Natural killer cell (primary cell): ENCODE measurements at regions not wholly inside any gene's neighbourhood (a gene's known extent, or its start where the extent isn't known, plus 50 kb on each side); places are given as distances from the start of the nearest gene placed in this dataset.

ENCODE experiments used
- ATAC-seq, 3 donors: fragments of 150-1000 bp in 2 of 3; fragments of 200-7000 bp in 1 of 3; cut with Tn5 transposase; 1 replicate in 1 of 3; 2 replicates in 2 of 3; pipeline ENCODE4 v1.10.0; 2021; ENCODE audit warnings: mild to moderate bottlenecking in 2 of 3, moderate library complexity in 2 of 3
- DNase-seq, 2 donors: peaks; one replicate each; pipeline versions ENCODE4 v3.0.0 to v3.0.0-alpha.2; 2013 to 2021; ENCODE audit warnings: mixed read lengths in 1 of 2
- H3K27ac ChIP-seq: one replicate; pipeline ENCODE4 v1.5.1; 2013; ENCODE audit warnings: mild to moderate bottlenecking, low read length
- H3K27me3 ChIP-seq: one replicate; pipeline ENCODE4 v1.6.1; 2013; ENCODE audit warnings: low read length; ENCODE audit not compliant: control insufficient read depth, insufficient read depth
- H3K36me3 ChIP-seq: one replicate; pipeline ENCODE4 v1.6.1; 2013; ENCODE audit warnings: low read length; ENCODE audit not compliant: control insufficient read depth, insufficient read depth
- H3K4me1 ChIP-seq: one replicate; pipeline ENCODE4 v1.6.1; 2013; ENCODE audit warnings: low read length; ENCODE audit not compliant: control insufficient read depth, insufficient read depth
- H3K4me3 ChIP-seq: one replicate; pipeline ENCODE4 v1.5.1; 2013; ENCODE audit warnings: low read length
- H3K9me3 ChIP-seq: one replicate; pipeline ENCODE4 v1.6.1; 2013; ENCODE audit warnings: low read length; ENCODE audit not compliant: control insufficient read depth, insufficient read depth
- H3K27ac Mint-ChIP-seq, 2 donors: one replicate each; pipeline ENCODE4 v1.8.0; 2022; ENCODE audit warnings: mild to moderate bottlenecking in 2 of 2, mixed read lengths in 2 of 2, moderate library complexity in 1 of 2
- H3K27me3 Mint-ChIP-seq, 2 donors: one replicate each; pipeline ENCODE4 v1.8.0; 2022; ENCODE audit warnings: low read depth in 2 of 2, mixed read lengths in 2 of 2
- H3K36me3 Mint-ChIP-seq: one replicate; pipeline ENCODE4 v1.8.0; 2022; ENCODE audit warnings: mixed read lengths
- H3K4me1 Mint-ChIP-seq, 2 donors: one replicate each; pipeline ENCODE4 v1.8.0; 2022; ENCODE audit warnings: mixed read lengths in 2 of 2
- H3K4me3 Mint-ChIP-seq: one replicate; pipeline ENCODE4 v1.8.0; 2022; ENCODE audit warnings: mild to moderate bottlenecking, moderate library complexity, mixed read lengths
- H3K9me3 Mint-ChIP-seq, 2 donors: one replicate each; pipeline ENCODE4 v1.8.0; 2022; ENCODE audit warnings: mixed read lengths in 2 of 2
- WGBS: methylation state at CpG from one replicate; pipeline ENCODE4 v1.1.7; 2013; ENCODE audit warnings: missing lambda C conversion rate; ENCODE audit not compliant: insufficient coverage; 5-methylcytosine and 5-hydroxymethylcytosine counted together
- intact Hi-C: fragments of 100-400 bp; cut with micrococcal nuclease; formaldehyde crosslinking; loops from one replicate; pipeline ENCODE4 v1.14.2; 2022
- TF ChIP-seq, protein P1 (sequence below): fragments of 200-600 bp; IDR thresholded peaks from one replicate; pipeline ENCODE4 v1.8.0; 2022; ENCODE audit warnings: antibody characterized with exemption

DNA sequence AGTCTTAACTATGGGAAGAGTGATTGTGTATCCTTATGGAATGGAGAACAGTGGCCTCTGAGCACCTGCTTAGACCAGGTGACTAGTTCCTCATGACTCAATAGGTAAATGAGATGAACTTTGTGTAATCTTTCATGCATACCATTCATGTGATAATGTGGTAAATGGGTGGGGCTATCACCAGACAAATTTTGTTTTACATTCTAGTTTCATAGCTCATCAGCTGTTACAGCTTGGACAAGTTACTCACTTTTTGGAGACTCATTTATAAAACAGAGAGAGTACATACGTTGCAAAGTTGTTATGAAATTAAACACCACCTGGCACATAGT, 103.7 kb upstream of the TGFBR2 start:
- no peaks in the 10 kb centered on the region for H3K27me3 ChIP-seq
- TF ChIP-seq, protein P1, sequence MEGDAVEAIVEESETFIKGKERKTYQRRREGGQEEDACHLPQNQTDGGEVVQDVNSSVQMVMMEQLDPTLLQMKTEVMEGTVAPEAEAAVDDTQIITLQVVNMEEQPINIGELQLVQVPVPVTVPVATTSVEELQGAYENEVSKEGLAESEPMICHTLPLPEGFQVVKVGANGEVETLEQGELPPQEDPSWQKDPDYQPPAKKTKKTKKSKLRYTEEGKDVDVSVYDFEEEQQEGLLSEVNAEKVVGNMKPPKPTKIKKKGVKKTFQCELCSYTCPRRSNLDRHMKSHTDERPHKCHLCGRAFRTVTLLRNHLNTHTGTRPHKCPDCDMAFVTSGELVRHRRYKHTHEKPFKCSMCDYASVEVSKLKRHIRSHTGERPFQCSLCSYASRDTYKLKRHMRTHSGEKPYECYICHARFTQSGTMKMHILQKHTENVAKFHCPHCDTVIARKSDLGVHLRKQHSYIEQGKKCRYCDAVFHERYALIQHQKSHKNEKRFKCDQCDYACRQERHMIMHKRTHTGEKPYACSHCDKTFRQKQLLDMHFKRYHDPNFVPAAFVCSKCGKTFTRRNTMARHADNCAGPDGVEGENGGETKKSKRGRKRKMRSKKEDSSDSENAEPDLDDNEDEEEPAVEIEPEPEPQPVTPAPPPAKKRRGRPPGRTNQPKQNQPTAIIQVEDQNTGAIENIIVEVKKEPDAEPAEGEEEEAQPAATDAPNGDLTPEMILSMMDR: no peak
- Mint-ChIP-seq H3K27ac (no peak overlapping the region), H3K9me3 (no peaks in the 10 kb centered on the region), H3K4me3 (no peak overlapping the region), H3K36me3 (no peaks in the 10 kb centered on the region), H3K4me1 (no peaks in the 10 kb centered on the region), H3K27me3 (peaks cover 8 to 12% of the 10 kb centered on the region in 2 donors)
- H3K4me3 ChIP-seq: no peak overlapping the region
- ATAC-seq (no peak), DNase-seq (no peak)
- H3K36me3 ChIP-seq: no peaks in the 10 kb centered on the region
- no peaks in the 10 kb centered on the region for H3K4me1 ChIP-seq
- H3K9me3 ChIP-seq: no peaks in the 10 kb centered on the region
- WGBS: no CpG with 5 or more reads among the region's 1 CpG
- intact Hi-C loops: no loop called here
- H3K27ac ChIP-seq: peak overlapping the region; percentile 55

DNA sequence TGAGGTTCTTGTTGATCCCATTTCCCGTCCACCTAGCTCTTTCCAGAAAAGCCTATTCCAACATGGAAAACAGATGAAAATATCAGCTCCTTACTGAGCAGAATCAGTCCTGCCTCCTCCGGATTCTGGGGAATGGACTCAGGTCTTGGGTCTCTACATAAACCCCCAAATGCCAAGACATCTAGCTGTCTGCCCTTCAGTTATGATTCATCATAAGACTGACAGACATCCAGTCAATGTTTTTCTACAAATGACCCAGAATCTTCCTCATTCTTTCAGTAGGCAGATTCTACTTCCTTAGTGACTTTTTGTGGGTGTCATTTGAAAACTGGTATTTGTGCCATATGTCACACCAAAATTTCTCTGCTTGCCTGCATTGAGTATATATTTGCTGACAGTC, 103.0 kb upstream of the TGFBR2 start:
- no peaks in the 10 kb centered on the region for H3K4me1 Mint-ChIP-seq
- Histone ChIP-seq H3K4me3 (no peak overlapping the region), H3K27ac (peak overlapping the region; percentile 3), H3K4me1 (no peaks in the 10 kb centered on the region), H3K9me3 (no peaks in the 10 kb centered on the region), H3K27me3 (no peaks in the 10 kb centered on the region), H3K36me3 (no peaks in the 10 kb centered on the region)
- no peak for ATAC-seq
- H3K27me3 Mint-ChIP-seq: peaks cover 6 to 12% of the 10 kb centered on the region in 2 donors
- TF ChIP-seq, protein P1: no peak
- no peaks in the 10 kb centered on the region for H3K9me3 Mint-ChIP-seq
- H3K36me3 Mint-ChIP-seq: no peaks in the 10 kb centered on the region
- H3K27ac Mint-ChIP-seq: no peak overlapping the region
- no peak for DNase-seq
- no peak overlapping the region for H3K4me3 Mint-ChIP-seq
- intact Hi-C loops: no loop called here
- WGBS: 88% methylated on average over 2 of the region's 2 CpGs

DNA sequence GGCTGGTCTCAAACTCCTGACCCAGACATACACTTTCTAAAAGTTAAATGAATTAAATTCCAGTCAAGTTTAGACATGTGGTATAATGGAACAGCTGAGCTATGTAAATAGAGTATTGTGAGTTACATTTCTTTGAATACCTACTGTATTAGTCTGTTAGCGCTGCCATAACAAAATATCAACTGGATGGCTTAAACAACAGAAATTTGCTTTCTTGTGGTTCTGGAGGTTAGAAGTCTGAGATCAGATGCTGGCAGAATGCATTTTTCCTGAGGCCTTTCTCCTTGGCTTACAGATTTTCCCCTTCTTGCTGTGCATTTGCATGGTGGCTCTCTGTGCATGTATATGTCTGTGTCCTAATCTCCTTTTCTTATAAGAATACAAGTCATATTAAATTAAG, 101.5 kb upstream of the TGFBR2 start:
- ATAC-seq (no peak), DNase-seq (no peak)
- Histone ChIP-seq H3K27me3 (no peaks in the 10 kb centered on the region), H3K4me1 (no peaks in the 10 kb centered on the region), H3K9me3 (no peaks in the 10 kb centered on the region), H3K36me3 (no peaks in the 10 kb centered on the region), H3K27ac (no peak overlapping the region), H3K4me3 (no peak overlapping the region)
- H3K27me3 Mint-ChIP-seq: peaks cover 0 to 8% of the 10 kb centered on the region in 2 donors
- intact Hi-C loops: no loop called here
- H3K4me3 Mint-ChIP-seq: no peak overlapping the region
- no peaks in the 10 kb centered on the region for H3K9me3 Mint-ChIP-seq
- no peaks in the 10 kb centered on the region for H3K36me3 Mint-ChIP-seq
- TF ChIP-seq, protein P1: no peak
- no peak overlapping the region for H3K27ac Mint-ChIP-seq
- 100% methylated on average over 1 of the region's 1 CpG for WGBS
- no peaks in the 10 kb centered on the region for H3K4me1 Mint-ChIP-seq

DNA sequence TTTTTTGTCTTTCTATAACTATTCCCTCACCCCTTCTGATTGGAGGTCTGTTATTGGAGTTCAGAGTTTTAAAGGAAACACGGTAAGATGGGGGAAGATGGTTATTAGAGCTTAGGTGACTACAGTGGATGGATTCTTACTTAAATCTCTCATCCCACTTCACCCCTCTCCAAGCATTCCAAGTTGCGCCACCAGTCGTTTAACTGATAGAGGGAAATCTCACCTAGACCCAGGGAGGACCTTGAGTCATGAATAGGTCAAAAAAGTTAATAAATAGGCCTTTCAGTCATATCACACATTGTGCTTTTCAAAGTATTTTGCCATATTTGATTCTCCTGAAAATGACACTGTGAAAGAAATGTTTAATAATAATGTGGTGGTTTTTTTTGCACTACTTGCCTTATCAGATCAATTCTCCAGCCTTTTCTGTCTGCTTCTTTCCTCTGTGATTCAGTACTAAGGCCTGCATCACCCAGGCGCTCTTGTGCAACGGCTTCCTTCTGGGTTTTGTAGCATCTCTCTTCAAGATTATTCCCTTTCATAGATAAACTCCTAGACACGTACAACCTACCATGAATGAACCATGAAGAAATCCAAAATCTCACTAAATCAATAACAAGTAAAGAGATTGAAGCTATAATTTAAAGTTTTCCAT, 100.4 kb upstream of the TGFBR2 start:
- ATAC-seq: no peak
- Mint-ChIP-seq H3K4me1 (no peaks in the 10 kb centered on the region), H3K4me3 (no peak overlapping the region), H3K27me3 (peaks cover 0 to under 1% of the 10 kb centered on the region in 2 donors), H3K36me3 (no peaks in the 10 kb centered on the region), H3K9me3 (no peaks in the 10 kb centered on the region), H3K27ac (no peak overlapping the region)
- Histone ChIP-seq H3K4me1 (no peaks in the 10 kb centered on the region), H3K9me3 (no peaks in the 10 kb centered on the region), H3K27ac (no peak overlapping the region), H3K4me3 (no peak overlapping the region), H3K27me3 (no peaks in the 10 kb centered on the region), H3K36me3 (no peaks in the 10 kb centered on the region)
- intact Hi-C loops: no loop called here
- 100% methylated on average over 2 of the region's 6 CpGs for WGBS
- no peak for DNase-seq
- TF ChIP-seq, protein P1: no peak
